ENCODE measurements at regions not wholly inside any gene's neighbourhood (a gene's known extent, or its start where the extent isn't known, plus 50 kb on each side); places are given as distances from the start of the nearest gene placed in this dataset.
"Not testable (repeated sequence)": the region's sequence is repeated elsewhere in the genome, so short reads cannot be mapped to it uniquely, and the experiment has no call there.

DNA sequence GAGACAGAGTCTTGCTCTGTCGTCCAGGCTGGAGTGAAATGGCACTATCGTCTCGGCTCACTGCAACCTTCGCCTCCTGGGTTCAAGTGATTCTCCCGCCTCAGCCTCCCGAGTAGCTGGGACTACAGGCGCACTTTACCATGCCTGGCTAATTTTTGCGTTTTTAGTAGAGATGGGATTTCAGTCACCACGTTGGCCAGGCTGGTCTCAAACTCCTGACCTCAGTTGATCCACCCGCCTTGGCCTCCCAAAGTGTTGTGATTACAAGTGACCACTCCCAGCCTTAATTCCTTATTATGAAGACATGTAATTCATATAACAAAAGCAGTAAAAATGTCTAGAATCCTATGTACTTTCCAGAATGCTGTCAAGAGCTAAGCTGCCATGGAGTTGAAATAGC lies 434.5 kb upstream of the ZNG1F start:
- DNase-seq (ENCODE audit: low read depth in 2 of 2): not testable (repeated sequence)

DNA sequence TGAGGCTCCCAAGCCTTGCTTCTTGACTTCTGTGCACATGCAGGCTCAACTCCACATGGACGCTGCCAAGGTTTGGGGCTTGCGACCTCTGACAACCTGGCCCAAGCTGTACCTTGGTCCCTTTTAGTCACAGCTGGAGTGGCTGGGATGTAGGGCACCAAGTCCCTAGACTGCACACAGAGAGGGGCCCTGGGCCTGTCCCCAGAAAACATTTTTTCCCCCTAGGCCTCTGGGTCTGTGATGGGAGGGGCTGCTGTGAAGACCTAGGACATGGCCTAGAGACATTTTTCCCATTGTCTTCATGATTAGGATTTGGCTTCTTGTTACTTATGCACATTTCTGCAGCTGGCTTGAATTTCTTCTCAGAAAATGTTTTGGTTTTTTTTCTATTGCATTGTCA lies 430.1 kb upstream of the ZNG1F start:
- not testable (repeated sequence) for DNase-seq (ENCODE audit: low read depth in 2 of 2)

DNA sequence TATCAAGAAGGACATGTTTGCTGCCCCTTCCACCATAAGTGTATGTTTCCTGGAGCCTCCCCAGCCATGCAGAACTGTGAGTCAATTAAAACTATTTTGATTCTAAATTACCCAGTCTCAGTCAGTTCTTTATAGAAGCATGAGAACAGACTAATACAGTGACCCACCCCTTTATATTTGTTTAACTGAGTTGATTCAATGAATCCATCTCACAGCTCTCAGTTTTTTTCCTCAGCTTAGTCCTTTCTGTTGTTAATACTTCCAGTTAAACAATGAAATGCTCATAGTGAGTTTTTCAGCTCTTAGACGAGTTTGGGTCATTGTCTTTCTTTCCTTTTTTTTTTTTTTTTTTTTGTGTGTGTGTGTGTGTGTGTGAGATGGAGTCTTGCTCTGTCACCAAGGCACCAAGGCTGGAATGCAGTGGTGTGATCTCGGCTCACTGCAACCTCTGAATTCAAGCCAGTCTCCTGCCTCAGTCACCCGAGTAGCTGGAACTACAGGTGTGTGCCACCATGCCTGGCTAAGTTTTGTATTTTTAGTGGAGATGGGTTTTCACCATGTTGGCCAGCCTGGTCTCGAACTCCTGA lies 417.9 kb upstream of the ZNG1F start:
- not testable (repeated sequence) for DNase-seq (ENCODE audit: low read depth in 2 of 2)

DNA sequence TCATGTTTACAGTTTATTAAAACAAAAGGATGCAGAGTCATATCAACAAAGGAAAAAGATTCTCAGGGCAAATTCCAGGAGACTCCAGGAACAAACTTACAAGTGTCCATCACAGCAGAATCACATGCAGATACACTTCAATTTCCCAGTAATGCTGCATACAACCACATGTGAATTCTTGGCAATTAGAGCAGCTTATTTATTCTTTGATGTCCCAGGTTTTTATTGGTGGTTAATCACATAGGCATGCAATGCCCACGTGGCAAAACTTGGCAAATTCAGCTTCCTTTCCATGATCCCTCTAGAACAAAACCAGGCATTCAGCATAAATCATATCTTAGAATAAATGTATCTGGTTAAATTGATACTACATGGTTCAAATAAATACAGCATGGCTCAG lies 376.5 kb upstream of the ZNG1F start:
- DNase-seq (ENCODE audit: low read depth in 2 of 2): not testable (repeated sequence)

All from stimulated activated CD8-positive, alpha-beta memory T cell treated with anti-CD3 and anti-CD28 coated beads, Interleukin-7, amount 100 ng/mL, for 4 hours (primary cell).